ENCODE measurements at regions not wholly inside any gene's neighbourhood (a gene's known extent, or its start where the extent isn't known, plus 50 kb on each side); places are given as distances from the start of the nearest gene placed in this dataset.

GRCh38 chr10:121322776-121323175 is 275.5 kb downstream of the FGFR2 start:
- H3K4me3 ChIP-seq (ENCODE audit: low read depth, low read length) = no peak overlapping the region
- no peak overlapping the region for H3K27ac ChIP-seq
- H3K79me2 ChIP-seq = no peaks in the 10 kb centered on the region
- no peak overlapping the region for H3K9ac ChIP-seq
- TF ChIP-seq, protein P1, sequence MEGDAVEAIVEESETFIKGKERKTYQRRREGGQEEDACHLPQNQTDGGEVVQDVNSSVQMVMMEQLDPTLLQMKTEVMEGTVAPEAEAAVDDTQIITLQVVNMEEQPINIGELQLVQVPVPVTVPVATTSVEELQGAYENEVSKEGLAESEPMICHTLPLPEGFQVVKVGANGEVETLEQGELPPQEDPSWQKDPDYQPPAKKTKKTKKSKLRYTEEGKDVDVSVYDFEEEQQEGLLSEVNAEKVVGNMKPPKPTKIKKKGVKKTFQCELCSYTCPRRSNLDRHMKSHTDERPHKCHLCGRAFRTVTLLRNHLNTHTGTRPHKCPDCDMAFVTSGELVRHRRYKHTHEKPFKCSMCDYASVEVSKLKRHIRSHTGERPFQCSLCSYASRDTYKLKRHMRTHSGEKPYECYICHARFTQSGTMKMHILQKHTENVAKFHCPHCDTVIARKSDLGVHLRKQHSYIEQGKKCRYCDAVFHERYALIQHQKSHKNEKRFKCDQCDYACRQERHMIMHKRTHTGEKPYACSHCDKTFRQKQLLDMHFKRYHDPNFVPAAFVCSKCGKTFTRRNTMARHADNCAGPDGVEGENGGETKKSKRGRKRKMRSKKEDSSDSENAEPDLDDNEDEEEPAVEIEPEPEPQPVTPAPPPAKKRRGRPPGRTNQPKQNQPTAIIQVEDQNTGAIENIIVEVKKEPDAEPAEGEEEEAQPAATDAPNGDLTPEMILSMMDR (IDR thresholded peaks at IDR 0.05) = no peak
- no peaks in the 10 kb centered on the region for H3K36me3 ChIP-seq (ENCODE audit: control insufficient read depth, insufficient read depth, low read length)
- no peaks in the 10 kb centered on the region for H3K27me3 ChIP-seq (ENCODE audit: control insufficient read depth, insufficient read depth, low read length)
- H3K4me2 ChIP-seq (ENCODE audit: low read length) = no peak overlapping the region
- no peaks in the 10 kb centered on the region for H3K9me3 ChIP-seq (ENCODE audit: control insufficient read depth, low read length)
- H3K4me1 ChIP-seq = no peaks in the 10 kb centered on the region
- no peak overlapping the region for H2AFZ ChIP-seq

DNA sequence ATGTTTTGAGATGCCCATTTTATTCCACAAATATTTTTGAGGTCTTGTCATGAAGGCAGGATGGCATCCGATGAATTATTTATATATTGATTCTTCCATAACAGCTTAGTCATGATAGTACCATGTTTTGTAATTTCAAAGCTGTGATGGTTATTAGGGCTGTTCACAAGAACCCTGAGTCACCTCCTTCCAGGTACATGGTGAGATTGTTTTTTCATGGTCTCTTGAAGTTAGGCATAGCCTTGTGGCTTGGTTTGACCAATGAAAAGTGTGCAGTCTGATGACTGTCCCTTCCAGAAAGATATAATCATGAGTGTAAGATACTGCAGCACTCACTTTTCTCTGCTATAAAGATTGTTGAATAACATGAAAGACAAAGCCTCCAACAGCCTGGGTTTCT is 274.8 kb downstream of the FGFR2 start:
- TF ChIP-seq, protein P1 (IDR thresholded peaks at IDR 0.05) = no peak
- Histone ChIP-seq H3K4me1 (no peaks in the 10 kb centered on the region), H3K36me3 (ENCODE audit: control insufficient read depth, insufficient read depth, low read length) (no peaks in the 10 kb centered on the region), H3K9me3 (ENCODE audit: control insufficient read depth, low read length) (no peaks in the 10 kb centered on the region), H3K27ac (no peak overlapping the region), H3K4me2 (ENCODE audit: low read length) (no peak overlapping the region), H3K79me2 (no peaks in the 10 kb centered on the region), H2AFZ (no peak overlapping the region), H3K27me3 (ENCODE audit: control insufficient read depth, insufficient read depth, low read length) (no peaks in the 10 kb centered on the region), H3K9ac (no peak overlapping the region), H3K4me3 (ENCODE audit: low read depth, low read length) (no peak overlapping the region)

- Histone ChIP-seq H3K4me2 (ENCODE audit: low read length) (no peak overlapping the region), H3K4me1 (no peaks in the 10 kb centered on the region), H3K27ac (no peak overlapping the region), H3K4me3 (ENCODE audit: low read depth, low read length) (no peak overlapping the region), H3K9ac (no peak overlapping the region), H3K79me2 (no peaks in the 10 kb centered on the region), H2AFZ (no peak overlapping the region), H3K27me3 (ENCODE audit: control insufficient read depth, insufficient read depth, low read length) (no peaks in the 10 kb centered on the region), H3K36me3 (ENCODE audit: control insufficient read depth, insufficient read depth, low read length) (no peaks in the 10 kb centered on the region), H3K9me3 (ENCODE audit: control insufficient read depth, low read length) (no peaks in the 10 kb centered on the region)
- TF ChIP-seq, protein P1 (IDR thresholded peaks at IDR 0.05) = no peak
These were observed 273.5 kb downstream of the FGFR2 start for GRCh38 chr10:121324678-121325213.

DNA sequence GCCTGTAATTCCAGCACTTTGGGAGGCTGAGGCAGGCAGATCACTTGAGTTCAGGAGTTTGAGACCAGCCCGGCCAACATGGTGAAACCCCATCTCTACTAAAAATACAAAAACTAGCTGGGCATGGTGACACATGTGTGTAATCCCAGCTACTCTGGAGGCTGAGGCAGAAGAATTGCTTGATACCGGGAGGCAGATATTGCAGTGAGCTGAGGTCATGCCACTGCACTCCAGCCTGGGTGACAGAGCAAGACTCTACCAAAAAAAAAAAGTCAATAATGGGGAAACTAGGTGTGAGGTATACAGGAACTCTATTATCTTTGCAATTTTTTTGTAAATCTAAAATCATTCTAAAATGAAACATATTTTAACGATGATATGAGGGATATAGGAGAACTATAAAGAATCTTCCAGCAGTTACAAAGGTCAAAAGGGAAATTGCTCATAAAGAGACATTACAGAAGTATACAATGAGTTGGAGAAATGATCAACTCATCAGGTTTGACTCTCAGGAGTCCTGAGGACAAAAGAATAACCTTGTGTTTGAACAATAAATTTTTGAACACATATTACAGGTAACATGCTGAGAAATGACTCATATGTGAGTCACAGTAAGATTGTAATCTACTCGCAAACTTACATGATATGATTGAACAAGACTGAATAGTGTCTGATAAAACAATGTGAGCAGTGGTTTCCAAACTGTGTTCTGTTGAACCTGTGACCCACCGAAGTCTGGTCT is 272.6 kb downstream of the FGFR2 start:
- H3K4me3 ChIP-seq (ENCODE audit: low read depth, low read length) = no peak overlapping the region
- H3K79me2 ChIP-seq = no peaks in the 10 kb centered on the region
- H3K9ac ChIP-seq = no peak overlapping the region
- H3K27ac ChIP-seq = no peak overlapping the region
- H3K4me1 ChIP-seq = no peaks in the 10 kb centered on the region
- H3K4me2 ChIP-seq (ENCODE audit: low read length) = no peak overlapping the region
- TF ChIP-seq, protein P1 (IDR thresholded peaks at IDR 0.05) = no peak
- H3K9me3 ChIP-seq (ENCODE audit: control insufficient read depth, low read length) = no peaks in the 10 kb centered on the region
- no peak overlapping the region for H2AFZ ChIP-seq
- no peaks in the 10 kb centered on the region for H3K36me3 ChIP-seq (ENCODE audit: control insufficient read depth, insufficient read depth, low read length)
- H3K27me3 ChIP-seq (ENCODE audit: control insufficient read depth, insufficient read depth, low read length) = no peaks in the 10 kb centered on the region

GRCh38 chr10:121326905-121327304 is 271.3 kb downstream of the FGFR2 start:
- Histone ChIP-seq H3K4me3 (ENCODE audit: low read depth, low read length) (no peak overlapping the region), H3K36me3 (ENCODE audit: control insufficient read depth, insufficient read depth, low read length) (no peaks in the 10 kb centered on the region), H3K27me3 (ENCODE audit: control insufficient read depth, insufficient read depth, low read length) (no peaks in the 10 kb centered on the region), H3K79me2 (no peaks in the 10 kb centered on the region), H3K9ac (no peak overlapping the region), H3K4me2 (ENCODE audit: low read length) (no peak overlapping the region), H3K9me3 (ENCODE audit: control insufficient read depth, low read length) (no peaks in the 10 kb centered on the region), H3K4me1 (no peaks in the 10 kb centered on the region), H3K27ac (no peak overlapping the region), H2AFZ (no peak overlapping the region)
- TF ChIP-seq, protein P1 (IDR thresholded peaks at IDR 0.05) = no peak
